ENCODE measurements at regions not wholly inside any gene's neighbourhood (a gene's known extent, or its start where the extent isn't known, plus 50 kb on each side); places are given as distances from the start of the nearest gene placed in this dataset.
"Not testable (repeated sequence)": the region's sequence is repeated elsewhere in the genome, so short reads cannot be mapped to it uniquely, and the experiment has no call there.

- TF ChIP-seq, protein P1, sequence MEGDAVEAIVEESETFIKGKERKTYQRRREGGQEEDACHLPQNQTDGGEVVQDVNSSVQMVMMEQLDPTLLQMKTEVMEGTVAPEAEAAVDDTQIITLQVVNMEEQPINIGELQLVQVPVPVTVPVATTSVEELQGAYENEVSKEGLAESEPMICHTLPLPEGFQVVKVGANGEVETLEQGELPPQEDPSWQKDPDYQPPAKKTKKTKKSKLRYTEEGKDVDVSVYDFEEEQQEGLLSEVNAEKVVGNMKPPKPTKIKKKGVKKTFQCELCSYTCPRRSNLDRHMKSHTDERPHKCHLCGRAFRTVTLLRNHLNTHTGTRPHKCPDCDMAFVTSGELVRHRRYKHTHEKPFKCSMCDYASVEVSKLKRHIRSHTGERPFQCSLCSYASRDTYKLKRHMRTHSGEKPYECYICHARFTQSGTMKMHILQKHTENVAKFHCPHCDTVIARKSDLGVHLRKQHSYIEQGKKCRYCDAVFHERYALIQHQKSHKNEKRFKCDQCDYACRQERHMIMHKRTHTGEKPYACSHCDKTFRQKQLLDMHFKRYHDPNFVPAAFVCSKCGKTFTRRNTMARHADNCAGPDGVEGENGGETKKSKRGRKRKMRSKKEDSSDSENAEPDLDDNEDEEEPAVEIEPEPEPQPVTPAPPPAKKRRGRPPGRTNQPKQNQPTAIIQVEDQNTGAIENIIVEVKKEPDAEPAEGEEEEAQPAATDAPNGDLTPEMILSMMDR (IDR thresholded peaks at IDR 0.05), result no peak
- Histone ChIP-seq H3K36me3 (no peaks in the 10 kb centered on the region), H3K27me3 (no peaks in the 10 kb centered on the region), H3K4me1 (no peaks in the 10 kb centered on the region), H3K4me3 (no peak overlapping the region), H3K9me3 (peaks cover 0 to 7% (median 0%) of the 10 kb centered on the region in 3 donors), H3K27ac (no peak overlapping the region)
- intact Hi-C loops (cut with DNase I; ENCODE audit: low total_unique reads), result no loop called here
- no peak for DNase-seq
These were observed 247.1 kb downstream of the LRRC70 start for GRCh38 chr5:62825623-62826220.

DNA sequence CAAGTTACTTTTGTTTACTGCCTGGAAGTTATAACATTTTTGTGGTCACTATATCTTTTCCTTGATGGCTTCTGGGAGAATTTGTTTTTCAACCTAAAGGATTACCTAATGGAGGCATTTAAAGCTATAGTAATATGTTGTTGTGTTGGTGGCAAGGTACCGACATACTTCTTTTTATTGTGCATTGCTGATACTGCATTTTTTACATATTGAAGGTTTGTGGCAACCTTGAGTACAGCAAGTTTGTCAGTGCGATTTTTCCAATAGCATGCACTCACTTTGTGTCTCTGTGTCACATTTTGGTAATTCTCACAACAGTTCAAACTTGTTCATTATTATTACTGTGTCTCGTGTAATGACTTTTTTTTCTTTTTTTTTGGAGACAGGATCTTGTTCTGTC, 246.3 kb downstream of the LRRC70 start:
- intact Hi-C loops (cut with DNase I; ENCODE audit: low total_unique reads), result no loop called here
- DNase-seq, result no peak
- H3K4me1 ChIP-seq, result no peaks in the 10 kb centered on the region

DNA sequence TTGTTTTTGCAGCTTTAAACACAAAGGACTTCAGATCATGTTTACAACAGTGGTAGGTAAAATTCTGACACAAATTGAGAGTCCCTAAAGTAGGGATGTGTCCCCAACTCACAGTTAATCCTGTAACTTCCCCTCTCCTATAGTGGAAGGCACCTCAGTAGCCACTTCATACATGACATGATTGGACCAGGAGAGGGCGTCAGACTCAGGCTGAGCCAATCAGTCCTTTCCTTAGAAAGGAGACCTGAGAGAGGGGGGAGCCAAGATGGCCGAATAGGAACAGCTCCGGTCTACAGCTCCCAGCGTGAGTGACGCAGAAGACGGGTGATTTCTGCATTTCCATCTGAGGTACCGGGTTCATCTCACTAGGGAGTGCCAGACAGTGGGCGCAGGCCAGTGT, 238.4 kb downstream of the LRRC70 start:
- H3K27ac ChIP-seq; H3K27me3 ChIP-seq; DNase-seq; H3K9me3 ChIP-seq; H3K4me3 ChIP-seq; H3K4me1 ChIP-seq; intact Hi-C loops (cut with DNase I; ENCODE audit: low total_unique reads); H3K36me3 ChIP-seq: not testable (repeated sequence)

More for the DNA sequence above, 246.3 kb downstream of the LRRC70 start:
- no peak overlapping the region for H3K4me3 ChIP-seq
- TF ChIP-seq, protein P1 (IDR thresholded peaks at IDR 0.05), result no peak
- no peak overlapping the region for H3K27ac ChIP-seq
- no peaks in the 10 kb centered on the region for H3K36me3 ChIP-seq
- H3K27me3 ChIP-seq, result no peaks in the 10 kb centered on the region
- peaks cover 0 to 7% (median 0%) of the 10 kb centered on the region in 3 donors for H3K9me3 ChIP-seq

DNA sequence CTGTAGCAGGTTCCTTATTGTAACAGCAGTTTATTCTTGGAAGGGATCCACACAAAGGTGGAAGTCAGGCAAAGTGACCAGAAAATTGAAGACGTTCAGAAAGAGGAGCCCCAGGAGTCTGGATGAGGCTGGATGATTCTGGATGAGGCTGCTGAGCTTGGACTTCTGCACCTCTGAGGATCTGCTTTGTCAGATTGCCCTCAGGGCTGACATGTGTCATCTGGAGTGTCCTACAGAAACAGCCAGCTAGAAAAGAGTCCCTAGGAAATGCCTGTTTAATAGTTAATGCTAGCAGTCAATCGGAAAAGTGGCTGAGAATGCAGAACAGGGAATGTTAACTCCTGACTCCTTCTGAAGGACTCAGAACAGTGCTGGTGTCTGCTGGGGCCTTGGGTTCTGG, 236.4 kb downstream of the LRRC70 start:
- H3K27me3 ChIP-seq, result no peaks in the 10 kb centered on the region
- no peak for DNase-seq
- intact Hi-C loops (cut with DNase I; ENCODE audit: low total_unique reads), result no loop called here
- no peak overlapping the region for H3K4me3 ChIP-seq
- H3K4me1 ChIP-seq, result no peaks in the 10 kb centered on the region
- TF ChIP-seq, protein P1 (IDR thresholded peaks at IDR 0.05), result no peak
- no peaks in the 10 kb centered on the region for H3K36me3 ChIP-seq
- H3K27ac ChIP-seq, result no peak overlapping the region
- peaks cover 0 to 4% (median 0%) of the 10 kb centered on the region in 3 donors for H3K9me3 ChIP-seq

DNA sequence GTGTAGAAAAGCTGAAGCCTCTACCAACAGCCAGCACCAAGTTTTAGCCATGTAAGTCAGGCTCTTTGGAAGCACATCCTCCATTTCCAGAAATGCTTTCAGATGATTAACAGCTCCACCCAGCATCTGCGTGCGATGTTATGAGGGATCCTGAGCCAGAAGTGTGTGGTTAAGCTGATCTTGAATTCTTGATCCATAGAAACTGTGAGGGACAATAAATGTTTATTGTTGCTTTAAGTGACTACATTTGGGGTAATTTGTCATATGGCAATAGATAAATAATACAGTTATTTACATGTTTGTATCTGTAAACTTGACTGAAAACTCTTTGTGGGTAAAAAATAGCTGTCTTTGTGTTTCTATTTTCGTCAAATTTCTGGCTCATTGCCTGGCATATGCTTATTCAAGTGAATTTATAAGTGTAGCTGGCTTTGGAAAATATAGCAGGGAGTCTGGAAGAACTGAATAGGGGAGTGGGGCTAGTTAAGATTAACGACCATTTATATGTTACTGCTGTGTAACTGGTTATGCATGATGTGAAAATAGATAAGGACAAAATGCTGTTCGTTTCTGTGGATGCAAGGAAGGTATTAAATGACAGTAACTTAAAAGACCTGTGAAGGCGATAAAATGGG, 234.1 kb downstream of the LRRC70 start:
- no peak overlapping the region for H3K27ac ChIP-seq

GRCh38 chr5:62804819-62805218, 226.2 kb downstream of the LRRC70 start:
- DNase-seq; H3K4me1 ChIP-seq; H3K36me3 ChIP-seq; H3K27ac ChIP-seq; H3K27me3 ChIP-seq; H3K9me3 ChIP-seq; intact Hi-C loops (cut with DNase I; ENCODE audit: low total_unique reads); H3K4me3 ChIP-seq: not testable (repeated sequence)

More for the DNA sequence above, 234.1 kb downstream of the LRRC70 start:
- intact Hi-C loops (cut with DNase I; ENCODE audit: low total_unique reads), result no loop called here
- Histone ChIP-seq H3K4me1 (no peaks in the 10 kb centered on the region), H3K4me3 (no peak overlapping the region), H3K27me3 (no peaks in the 10 kb centered on the region), H3K9me3 (peaks cover 0 to 4% (median 0%) of the 10 kb centered on the region in 3 donors), H3K36me3 (no peaks in the 10 kb centered on the region)
- TF ChIP-seq, protein P1 (IDR thresholded peaks at IDR 0.05), result no peak
- no peak for DNase-seq

Measured in tibial artery (tissue), 4 donors.